ENCODE measurements at regions not wholly inside any gene's neighbourhood (a gene's known extent, or its start where the extent isn't known, plus 50 kb on each side); places are given as distances from the start of the nearest gene placed in this dataset.

GRCh38 chr5:72586788-72587530, 79.7 kb upstream of the ZNF366 start:
- no peak for TF ChIP-seq CTCF (conservative IDR thresholded peaks at IDR 0.05; ENCODE audit: low read depth, low read length)
- no peak for TF ChIP-seq EZH2 (IDR thresholded peaks at IDR 0.05; ENCODE audit: borderline replicate concordance, low read depth, low read length, poor library complexity, severe bottlenecking)
